ENCODE measurements at regions not wholly inside any gene's neighbourhood (a gene's known extent, or its start where the extent isn't known, plus 50 kb on each side); places are given as distances from the start of the nearest gene placed in this dataset.

GRCh38 chr6:141790921-141791320 lies 341.8 kb upstream of the GJE1 start:
- Histone ChIP-seq H3K4me1 (ENCODE audit: insufficient read depth, poor library complexity, severe bottlenecking) (no peaks in the 10 kb centered on the region), H3K9me3 (ENCODE audit: severe bottlenecking) (no peaks in the 10 kb centered on the region), H3K4me3 (ENCODE audit: severe bottlenecking) (no peak overlapping the region), H3K27ac (ENCODE audit: poor library complexity, severe bottlenecking) (no peak overlapping the region), H3K36me3 (ENCODE audit: low read depth) (no peaks in the 10 kb centered on the region), H3K27me3 (ENCODE audit: insufficient read depth, poor library complexity, severe bottlenecking) (no peaks in the 10 kb centered on the region)
- TF ChIP-seq CTCF (IDR thresholded peaks at IDR 0.05; ENCODE audit: poor library complexity, severe bottlenecking), result no peak
- no peak for DNase-seq (ENCODE audit: low spot score)
- no peak for ATAC-seq (ENCODE audit: low read depth)

- no peak for ATAC-seq (ENCODE audit: low read depth)
- Histone ChIP-seq H3K4me1 (ENCODE audit: insufficient read depth, poor library complexity, severe bottlenecking) (no peaks in the 10 kb centered on the region), H3K27me3 (ENCODE audit: insufficient read depth, poor library complexity, severe bottlenecking) (no peaks in the 10 kb centered on the region), H3K27ac (ENCODE audit: poor library complexity, severe bottlenecking) (no peak overlapping the region), H3K36me3 (ENCODE audit: low read depth) (no peaks in the 10 kb centered on the region), H3K9me3 (ENCODE audit: severe bottlenecking) (no peaks in the 10 kb centered on the region), H3K4me3 (ENCODE audit: severe bottlenecking) (no peak overlapping the region)
- DNase-seq (ENCODE audit: low spot score), result no peak
- TF ChIP-seq CTCF (IDR thresholded peaks at IDR 0.05; ENCODE audit: poor library complexity, severe bottlenecking), result no peak
These were observed 344.6 kb upstream of the GJE1 start for GRCh38 chr6:141788096-141788495.

GRCh38 chr6:141783585-141783984 lies 349.1 kb upstream of the GJE1 start:
- DNase-seq (ENCODE audit: low spot score) (no peak), ATAC-seq (ENCODE audit: low read depth) (no peak)
- Histone ChIP-seq H3K4me1 (ENCODE audit: insufficient read depth, poor library complexity, severe bottlenecking) (no peaks in the 10 kb centered on the region), H3K36me3 (ENCODE audit: low read depth) (no peaks in the 10 kb centered on the region), H3K9me3 (ENCODE audit: severe bottlenecking) (no peaks in the 10 kb centered on the region), H3K27me3 (ENCODE audit: insufficient read depth, poor library complexity, severe bottlenecking) (no peaks in the 10 kb centered on the region), H3K4me3 (ENCODE audit: severe bottlenecking) (no peak overlapping the region), H3K27ac (ENCODE audit: poor library complexity, severe bottlenecking) (no peak overlapping the region)
- TF ChIP-seq CTCF (IDR thresholded peaks at IDR 0.05; ENCODE audit: poor library complexity, severe bottlenecking), result no peak

GRCh38 chr6:141780296-141780695 lies 352.4 kb upstream of the GJE1 start:
- no peak for ATAC-seq (ENCODE audit: low read depth)
- DNase-seq (ENCODE audit: low spot score), result no peak
- Histone ChIP-seq H3K27me3 (ENCODE audit: insufficient read depth, poor library complexity, severe bottlenecking) (no peaks in the 10 kb centered on the region), H3K36me3 (ENCODE audit: low read depth) (no peaks in the 10 kb centered on the region), H3K27ac (ENCODE audit: poor library complexity, severe bottlenecking) (no peak overlapping the region), H3K4me3 (ENCODE audit: severe bottlenecking) (no peak overlapping the region), H3K9me3 (ENCODE audit: severe bottlenecking) (no peaks in the 10 kb centered on the region), H3K4me1 (ENCODE audit: insufficient read depth, poor library complexity, severe bottlenecking) (no peaks in the 10 kb centered on the region)
- TF ChIP-seq CTCF (IDR thresholded peaks at IDR 0.05; ENCODE audit: poor library complexity, severe bottlenecking), result no peak

- Histone ChIP-seq H3K4me1 (ENCODE audit: insufficient read depth, poor library complexity, severe bottlenecking) (no peaks in the 10 kb centered on the region), H3K27ac (ENCODE audit: poor library complexity, severe bottlenecking) (no peak overlapping the region), H3K36me3 (ENCODE audit: low read depth) (no peaks in the 10 kb centered on the region), H3K27me3 (ENCODE audit: insufficient read depth, poor library complexity, severe bottlenecking) (no peaks in the 10 kb centered on the region), H3K4me3 (ENCODE audit: severe bottlenecking) (no peak overlapping the region), H3K9me3 (ENCODE audit: severe bottlenecking) (peaks cover 3% of the 10 kb centered on the region)
- DNase-seq (ENCODE audit: low spot score) (no peak), ATAC-seq (ENCODE audit: low read depth) (no peak)
- no peak for TF ChIP-seq CTCF (IDR thresholded peaks at IDR 0.05; ENCODE audit: poor library complexity, severe bottlenecking)
These were observed 368.3 kb upstream of the GJE1 start for GRCh38 chr6:141764388-141764787.

Measured in RWPE2 (cell line).